PC-9 (cell line): ENCODE measurements at regions not wholly inside any gene's neighbourhood (a gene's known extent, or its start where the extent isn't known, plus 50 kb on each side); places are given as distances from the start of the nearest gene placed in this dataset.

Source experiments
- BruUV-seq: library from RNA; stranded (reverse); fragments of 400-500 nt; replicated peaks from 2 replicates; lab custom pipeline; 2021; lab: Mats Ljungman, UMichigan
- CTCF ChIA-PET: fragments of 300-600 bp; sonication (Branson Sonifier 250); formaldehyde crosslinking; loops from one replicate; lab custom pipeline; 2022; ENCODE audit warnings: antibody characterized with exemption; lab: Charles Lee
- POLR2A ChIA-PET: fragments of 300-600 bp; sonication (Branson Sonifier 250); formaldehyde crosslinking; loops from one replicate; lab custom pipeline; 2022; ENCODE audit warnings: antibody characterized with exemption; ENCODE audit not compliant: unreplicated experiment; lab: Charles Lee
- DNase-seq, 2 experiments: peaks; one replicate each; pipeline versions ENCODE4 v3.0.0 to v3.0.0-alpha.2; 2015 to 2022; ENCODE audit warnings: mixed read lengths in 1 of 2
- H2AFZ ChIP-seq: fragments of 200-600 bp; sonication (generic); 2 replicates; pipeline ENCODE4 v1.8.1; 2017; ENCODE audit warnings: antibody characterized with exemption
- H3F3A ChIP-seq: fragments of 200-600 bp; sonication (generic); 2 replicates; pipeline ENCODE4 v1.8.1; 2017; ENCODE audit warnings: antibody characterized with exemption, mild to moderate bottlenecking, low read depth; ENCODE audit not compliant: insufficient read depth
- H3K27ac ChIP-seq: fragments of 200-600 bp; sonication (generic); 2 replicates; pipeline ENCODE4 v1.6.1; 2016; ENCODE audit warnings: mixed run types
- H3K27me3 ChIP-seq: fragments of 200-600 bp; sonication (generic); 2 replicates; pipeline ENCODE4 v1.6.1; 2016; ENCODE audit warnings: low read depth, mixed run types; ENCODE audit not compliant: insufficient read depth
- H3K36me3 ChIP-seq: fragments of 200-600 bp; sonication (generic); 2 replicates; pipeline ENCODE4 v1.6.1; 2016; ENCODE audit warnings: low read depth, mixed run types
- H3K4me1 ChIP-seq: fragments of 200-600 bp; sonication (generic); replicated peaks from 2 replicates; pipeline ENCODE4 v1.6.1; 2016; ENCODE audit warnings: mixed run types; ENCODE audit not compliant: insufficient read depth
- H3K4me2 ChIP-seq: fragments of 200-600 bp; sonication (generic); 2 replicates; pipeline ENCODE4 v1.6.1; 2017; ENCODE audit warnings: mixed run types
- H3K4me3 ChIP-seq: fragments of 200-600 bp; sonication (generic); 2 replicates; pipeline ENCODE4 v1.6.1; 2016; ENCODE audit warnings: mixed run types
- H3K79me2 ChIP-seq: fragments of 200-600 bp; sonication (generic); 2 replicates; pipeline ENCODE4 v1.6.1; 2017; ENCODE audit warnings: low read depth, mixed run types
- H3K9me2 ChIP-seq: fragments of 200-600 bp; sonication (generic); 2 replicates; pipeline ENCODE4 v1.8.1; 2017; ENCODE audit warnings: mild to moderate bottlenecking; ENCODE audit not compliant: insufficient read depth
- H3K9me3 ChIP-seq: fragments of 200-600 bp; sonication (generic); 2 replicates; pipeline ENCODE4 v1.8.1; 2016; ENCODE audit warnings: low read depth; ENCODE audit not compliant: insufficient read depth
- H4K20me1 ChIP-seq: fragments of 200-600 bp; sonication (generic); 2 replicates; pipeline ENCODE4 v1.8.1; 2017; ENCODE audit not compliant: insufficient read depth
- EZH2 ChIP-seq: fragments of 200-600 bp; sonication (generic); IDR thresholded peaks from 2 replicates; pipeline ENCODE4 v1.8.0; 2017; ENCODE audit warnings: antibody characterized with exemption, low read depth
- intact Hi-C: fragments of 100-400 bp; cut with micrococcal nuclease; formaldehyde crosslinking; loops from one replicate; pipeline ENCODE4 v1.10.0; 2022; ENCODE audit not compliant: unreplicated experiment
- TF ChIP-seq, protein P1 (sequence below): fragments of 200-600 bp; sonication (generic); conservative IDR thresholded peaks from 2 replicates; pipeline ENCODE4 v1.6.1; 2017; ENCODE audit warnings: mixed run types, antibody characterized with exemption, mild to moderate bottlenecking, moderate library complexity

GRCh38 chr10:18875477-18875876 is 173.1 kb upstream of the MALRD1 start:
- ChIA-PET CTCF (no interaction called here), POLR2A (no interaction called here)
- H3K4me3 ChIP-seq: no peak overlapping the region
- H2AFZ ChIP-seq: no peak overlapping the region
- intact Hi-C loops: no loop called here
- H3K9me3 ChIP-seq: no peaks in the 10 kb centered on the region
- no peaks in the 10 kb centered on the region for H3K4me1 ChIP-seq
- no peak for DNase-seq
- H3K4me2 ChIP-seq: no peak overlapping the region
- H3K27me3 ChIP-seq: no peaks in the 10 kb centered on the region
- no peaks in the 10 kb centered on the region for H3F3A ChIP-seq
- H4K20me1 ChIP-seq: no peaks in the 10 kb centered on the region
- BruUV-seq: no TSS peak
- no peaks in the 10 kb centered on the region for H3K79me2 ChIP-seq
- H3K36me3 ChIP-seq: no peaks in the 10 kb centered on the region
- no peak overlapping the region for H3K27ac ChIP-seq
- TF ChIP-seq, protein P1, sequence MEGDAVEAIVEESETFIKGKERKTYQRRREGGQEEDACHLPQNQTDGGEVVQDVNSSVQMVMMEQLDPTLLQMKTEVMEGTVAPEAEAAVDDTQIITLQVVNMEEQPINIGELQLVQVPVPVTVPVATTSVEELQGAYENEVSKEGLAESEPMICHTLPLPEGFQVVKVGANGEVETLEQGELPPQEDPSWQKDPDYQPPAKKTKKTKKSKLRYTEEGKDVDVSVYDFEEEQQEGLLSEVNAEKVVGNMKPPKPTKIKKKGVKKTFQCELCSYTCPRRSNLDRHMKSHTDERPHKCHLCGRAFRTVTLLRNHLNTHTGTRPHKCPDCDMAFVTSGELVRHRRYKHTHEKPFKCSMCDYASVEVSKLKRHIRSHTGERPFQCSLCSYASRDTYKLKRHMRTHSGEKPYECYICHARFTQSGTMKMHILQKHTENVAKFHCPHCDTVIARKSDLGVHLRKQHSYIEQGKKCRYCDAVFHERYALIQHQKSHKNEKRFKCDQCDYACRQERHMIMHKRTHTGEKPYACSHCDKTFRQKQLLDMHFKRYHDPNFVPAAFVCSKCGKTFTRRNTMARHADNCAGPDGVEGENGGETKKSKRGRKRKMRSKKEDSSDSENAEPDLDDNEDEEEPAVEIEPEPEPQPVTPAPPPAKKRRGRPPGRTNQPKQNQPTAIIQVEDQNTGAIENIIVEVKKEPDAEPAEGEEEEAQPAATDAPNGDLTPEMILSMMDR: no peak
- H3K9me2 ChIP-seq: no peaks in the 10 kb centered on the region

DNA sequence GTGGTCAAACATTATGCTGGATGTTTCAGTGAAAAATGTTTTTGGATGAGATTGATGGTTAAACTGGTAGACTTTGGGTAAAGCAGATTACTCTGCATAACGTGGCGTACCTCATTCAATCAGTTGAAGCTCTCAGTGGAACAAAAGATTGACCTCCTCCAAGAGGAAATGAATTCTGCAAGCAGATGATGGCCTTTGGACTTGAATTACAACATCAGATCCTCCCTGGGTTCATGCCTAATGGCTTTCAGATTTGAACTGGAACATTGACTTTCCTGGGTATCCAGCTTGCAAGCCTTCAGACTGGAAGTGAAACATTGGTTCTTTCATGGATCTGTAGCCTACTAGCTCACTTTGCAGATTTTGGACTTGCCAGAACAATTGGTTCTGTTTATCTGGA is 169.3 kb upstream of the MALRD1 start:
- H3K9me2 ChIP-seq: no peaks in the 10 kb centered on the region
- DNase-seq: no peak
- no peak overlapping the region for H3K27ac ChIP-seq
- POLR2A ChIA-PET: no interaction called here
- H3F3A ChIP-seq: no peaks in the 10 kb centered on the region
- BruUV-seq: no TSS peak
- CTCF ChIA-PET: no interaction called here
- no peak overlapping the region for H3K4me2 ChIP-seq
- no peaks in the 10 kb centered on the region for H3K9me3 ChIP-seq
- no peaks in the 10 kb centered on the region for H3K79me2 ChIP-seq
- intact Hi-C loops: no loop called here
- H2AFZ ChIP-seq: no peak overlapping the region
- no peaks in the 10 kb centered on the region for H4K20me1 ChIP-seq
- no peaks in the 10 kb centered on the region for H3K4me1 ChIP-seq
- no peaks in the 10 kb centered on the region for H3K27me3 ChIP-seq
- no peaks in the 10 kb centered on the region for H3K36me3 ChIP-seq
- H3K4me3 ChIP-seq: no peak overlapping the region
- no peak for TF ChIP-seq EZH2
- TF ChIP-seq, protein P1: no peak

DNA sequence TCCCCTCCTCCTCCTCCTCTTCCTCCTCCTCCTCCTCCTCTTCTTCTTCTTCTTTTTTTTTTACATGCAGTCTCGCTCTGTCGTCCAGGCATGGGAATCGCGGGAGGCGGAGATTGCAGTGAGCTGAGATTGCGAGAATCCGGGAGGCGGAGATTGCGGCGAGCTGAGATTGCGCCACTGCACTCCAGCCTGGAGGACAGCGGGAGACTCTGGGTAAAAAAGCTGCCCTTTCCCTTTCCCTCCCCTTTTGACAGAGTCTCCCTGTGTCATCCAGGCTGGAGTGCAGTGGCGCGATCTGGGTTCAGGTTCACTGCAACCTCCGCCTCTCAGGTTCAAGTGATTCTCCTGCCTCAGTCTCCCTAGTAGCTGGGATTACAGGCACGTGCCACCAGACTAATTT is 168.1 kb upstream of the MALRD1 start:
- DNase-seq: no peak
- Histone ChIP-seq H3F3A (no peaks in the 10 kb centered on the region), H2AFZ (no peak overlapping the region), H3K27me3 (no peaks in the 10 kb centered on the region), H3K36me3 (no peaks in the 10 kb centered on the region), H3K4me2 (no peak overlapping the region), H3K4me3 (no peak overlapping the region), H4K20me1 (no peaks in the 10 kb centered on the region), H3K27ac (no peak overlapping the region), H3K9me2 (no peaks in the 10 kb centered on the region), H3K4me1 (no peaks in the 10 kb centered on the region), H3K79me2 (no peaks in the 10 kb centered on the region), H3K9me3 (no peaks in the 10 kb centered on the region)
- no peak for TF ChIP-seq EZH2
- TF ChIP-seq, protein P1: no peak
- intact Hi-C loops: no loop called here
- ChIA-PET CTCF (no interaction called here), POLR2A (no interaction called here)
- no TSS peak for BruUV-seq
